WTC11 (cell line): ENCODE measurements at regions not wholly inside any gene's neighbourhood (a gene's known extent, or its start where the extent isn't known, plus 50 kb on each side); places are given as distances from the start of the nearest gene placed in this dataset.

Experiments
- CTCF ChIP-seq: fragments of 200-600 bp; IDR thresholded peaks from 2 replicates; pipeline ENCODE4 v1.8.0; 2022; ENCODE audit warnings: antibody characterized with exemption
- IRF1 ChIP-seq: sonication (generic); formaldehyde crosslinking; IDR thresholded peaks from 2 replicates; pipeline ENCODE4 v1.8.0; 2023; ENCODE audit warnings: missing genetic modification reagents
- MAX ChIP-seq: sonication (generic); formaldehyde crosslinking; IDR thresholded peaks from 2 replicates; pipeline ENCODE4 v1.8.0; 2022; ENCODE audit warnings: mild to moderate bottlenecking, missing genetic modification reagents
- NR2C2 ChIP-seq: sonication (generic); formaldehyde crosslinking; IDR thresholded peaks from 2 replicates; pipeline ENCODE4 v1.8.0; 2022; ENCODE audit warnings: mild to moderate bottlenecking, missing genetic modification reagents
- OVOL2 ChIP-seq: fragments of 250-450 bp; sonication (Bioruptor Pico); IDR thresholded peaks from 2 replicates; pipeline ENCODE4 v1.9.0; 2021; ENCODE audit warnings: mild to moderate bottlenecking, borderline replicate concordance

GRCh38 chr6:9140172-9140571 is 704.8 kb upstream of the SLC35B3 start:
- TF ChIP-seq CTCF (no peak), OVOL2 (no peak), MAX (no peak), IRF1 (CRISPR knock-in tag) (no peak), NR2C2 (no peak)
